T47D (cell line): ENCODE measurements at regions not wholly inside any gene's neighbourhood (a gene's known extent, or its start where the extent isn't known, plus 50 kb on each side); places are given as distances from the start of the nearest gene placed in this dataset.
"Not testable (repeated sequence)": the region's sequence is repeated elsewhere in the genome, so short reads cannot be mapped to it uniquely, and the experiment has no call there.

ENCODE experiments used
- DNase-seq, 2 experiments: peaks; one replicate each; pipeline versions ENCODE4 v3.0.0 to v3.0.0-alpha.2; 2011 to 2012; ENCODE audit warnings: low read depth in 1 of 2, low spot score in 1 of 2
- JUND ChIP-seq: IDR thresholded peaks from 2 replicates; pipeline ENCODE4 v1.6.1; 2012; ENCODE audit warnings: low read depth
- in situ Hi-C: cut with HindIII; loops from 2 replicates; pipeline ENCODE4 v1.10.0; 2016; ENCODE audit warnings: low sequenced_read_pairs, low pct_unique_long_range_greater_than_20kb

DNA sequence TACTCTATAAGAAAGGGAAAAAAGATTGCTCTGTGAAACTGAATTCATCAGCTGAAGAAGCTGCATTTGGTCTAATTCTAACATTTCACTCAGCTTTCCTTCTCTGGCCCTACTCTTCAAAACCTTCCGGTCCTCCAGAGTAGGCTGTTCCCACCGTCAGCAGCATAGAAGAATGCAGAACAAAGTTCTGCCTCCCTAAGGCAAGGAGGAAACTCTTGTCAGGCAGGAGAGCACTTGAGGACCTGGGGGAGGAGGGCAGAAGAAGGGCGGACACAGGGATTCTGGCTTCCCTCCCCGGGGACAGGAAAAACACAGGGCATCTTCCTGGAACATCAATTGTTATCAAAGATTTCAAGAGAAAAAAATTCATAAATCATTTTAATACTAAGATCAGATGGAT, 69.2 kb upstream of the SHB start:
- DNase-seq = no peak
- no peak for TF ChIP-seq JUND
- in situ Hi-C loops = no loop called here

DNA sequence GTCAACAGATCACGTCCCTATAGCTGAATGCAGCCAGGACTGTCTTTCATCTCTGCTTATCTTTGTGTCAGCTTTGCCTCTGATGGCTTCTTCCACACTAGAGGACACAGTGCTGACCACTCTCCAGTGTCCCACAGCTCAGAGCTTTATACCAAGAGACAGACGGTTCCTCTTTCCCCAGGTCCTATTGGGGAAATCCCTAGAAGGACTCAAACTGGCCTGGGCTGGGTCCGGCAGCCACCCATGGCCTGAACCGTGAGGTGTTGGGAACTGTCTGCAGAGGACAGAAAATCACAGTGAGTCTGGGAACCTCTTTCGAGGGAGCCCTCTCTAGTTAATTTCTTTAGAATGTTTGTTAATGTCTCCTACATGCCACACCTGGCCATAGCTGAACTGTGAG, 68.3 kb upstream of the SHB start:
- TF ChIP-seq JUND = no peak
- in situ Hi-C loops = no loop called here

GRCh38 chr9:38136386-38136785, 67.4 kb upstream of the SHB start:
- no peak for TF ChIP-seq JUND
- no peak for DNase-seq
- in situ Hi-C loops = no loop called here

More for the DNA sequence above, 68.3 kb upstream of the SHB start:
- DNase-seq = no peak

GRCh38 chr9:38134611-38135237, 65.7 kb upstream of the SHB start:
- TF ChIP-seq JUND = no peak
- no peak for DNase-seq
- in situ Hi-C loops = no loop called here

DNA sequence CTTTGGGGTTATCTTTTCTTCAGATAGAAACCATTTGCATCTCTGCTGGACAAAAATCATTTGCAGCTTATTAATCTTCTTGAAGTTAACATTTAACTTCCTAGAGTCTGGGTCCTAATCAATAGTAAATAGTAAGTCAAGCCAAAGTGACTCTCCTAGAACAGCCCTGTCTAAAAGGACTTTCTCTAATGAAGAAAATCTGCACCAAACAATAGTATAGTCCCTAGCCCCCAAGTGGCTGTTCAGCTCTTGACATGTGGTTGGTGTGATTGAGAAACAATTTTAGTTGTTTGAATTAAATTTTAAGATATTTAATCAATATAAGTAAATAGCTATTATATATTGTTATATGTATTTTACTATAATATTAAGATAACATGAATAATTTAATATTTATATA, 64.6 kb upstream of the SHB start:
- in situ Hi-C loops = no loop called here
- TF ChIP-seq JUND = no peak
- DNase-seq = no peak

DNA sequence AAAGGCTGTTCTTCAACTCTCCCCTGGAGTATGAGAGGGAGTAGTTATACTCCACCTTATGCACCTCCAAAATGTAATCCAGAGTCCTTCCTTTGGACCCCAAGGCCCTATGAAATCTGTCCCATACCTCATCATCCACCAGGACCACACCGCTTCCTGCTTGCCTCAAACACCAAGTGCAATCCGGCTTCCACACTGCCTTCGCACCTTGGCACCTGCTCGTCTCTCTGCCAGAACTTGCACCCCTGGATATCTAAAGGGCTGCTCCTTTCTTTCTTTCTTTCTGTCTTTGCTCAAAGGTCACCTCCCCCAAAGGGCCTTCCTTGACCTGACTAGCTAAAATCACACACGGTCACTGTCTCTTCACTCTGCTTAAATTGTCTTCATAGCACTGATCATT, 63.9 kb upstream of the SHB start:
- in situ Hi-C loops = no loop called here
- no peak for TF ChIP-seq JUND

DNA sequence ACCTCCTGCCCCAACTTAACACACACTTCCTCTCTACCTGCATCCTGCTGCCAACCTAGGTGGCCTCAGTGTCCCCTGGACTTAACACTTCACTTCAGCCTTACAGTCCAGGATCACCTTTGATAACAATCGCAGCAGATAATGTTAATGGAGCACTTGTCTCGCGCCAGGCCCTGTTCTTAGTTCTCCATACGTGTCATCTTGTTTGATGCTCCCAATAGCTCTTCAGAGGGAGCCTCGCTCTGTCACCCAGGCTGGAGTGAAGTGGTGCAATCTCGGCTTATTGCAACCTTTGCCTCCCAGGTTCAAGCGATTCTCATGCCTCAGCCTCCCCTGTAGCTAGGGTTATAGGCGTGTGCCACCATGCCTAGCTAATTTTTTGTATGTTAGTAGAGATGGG, 62.7 kb upstream of the SHB start:
- in situ Hi-C loops = no loop called here
- no peak for TF ChIP-seq JUND
- DNase-seq = no peak

More for the DNA sequence above, 63.9 kb upstream of the SHB start:
- no peak for DNase-seq

DNA sequence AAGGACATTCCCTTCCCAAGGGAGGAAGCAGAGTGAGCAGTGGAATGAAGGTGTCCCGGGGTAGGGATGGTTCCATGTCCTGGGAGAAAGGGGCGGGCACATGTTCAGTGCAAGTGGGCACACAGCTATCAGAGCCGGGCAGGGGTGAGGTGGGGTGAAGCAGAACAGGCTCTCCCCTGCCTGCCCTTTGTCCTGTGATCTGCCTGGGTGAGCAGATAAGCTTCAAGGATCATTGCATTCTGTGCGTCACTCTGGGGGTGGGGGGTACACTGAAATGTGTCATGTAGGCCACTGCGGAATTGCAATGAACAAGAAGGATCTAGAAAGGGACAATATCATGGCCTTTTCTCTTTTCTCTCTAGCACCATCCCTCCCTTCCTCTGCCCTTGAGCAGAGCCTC, 61.7 kb upstream of the SHB start:
- in situ Hi-C loops = no loop called here
- no peak for DNase-seq
- TF ChIP-seq JUND = no peak

- in situ Hi-C loops = no loop called here
Measured at GRCh38 chr9:38129366-38129765, 60.3 kb upstream of the SHB start.

GRCh38 chr9:38128752-38129270, 59.8 kb upstream of the SHB start:
- TF ChIP-seq JUND = no peak

More at GRCh38 chr9:38129366-38129765, 60.3 kb upstream of the SHB start:
- no peak for TF ChIP-seq JUND
- DNase-seq = no peak

DNA sequence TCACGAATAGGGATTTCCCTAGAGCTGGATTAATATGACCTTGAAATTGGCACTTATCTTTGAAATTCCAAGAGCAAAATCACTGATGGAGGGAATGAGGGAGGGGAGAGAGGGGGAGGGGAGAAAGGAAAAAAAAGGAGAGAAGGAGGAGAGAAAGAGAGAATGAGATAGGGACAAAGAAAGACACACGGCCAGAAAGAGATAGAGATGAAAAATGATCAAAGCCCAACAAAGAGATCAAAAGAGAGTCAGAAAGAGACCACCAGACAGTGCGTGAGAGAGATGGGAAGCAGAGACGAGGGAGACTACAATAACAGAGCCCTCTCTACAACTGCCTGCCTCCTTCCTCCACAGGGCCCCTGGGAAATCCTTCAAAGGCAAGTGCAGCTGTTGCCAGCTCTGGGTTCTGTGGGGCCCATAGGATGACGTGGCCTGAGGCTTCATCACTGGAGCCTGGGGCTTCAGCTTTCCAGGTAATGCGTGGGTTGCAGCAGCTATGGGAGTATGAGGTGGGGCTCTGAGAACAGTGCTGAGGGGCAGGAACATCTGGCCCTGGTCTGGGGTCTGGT, 58.3 kb upstream of the SHB start:
- in situ Hi-C loops = no loop called here
- no peak for DNase-seq

More at GRCh38 chr9:38128752-38129270, 59.8 kb upstream of the SHB start:
- no peak for DNase-seq
- in situ Hi-C loops = no loop called here

GRCh38 chr9:38126730-38127129, 57.7 kb upstream of the SHB start:
- no peak for DNase-seq

More for the DNA sequence above, 58.3 kb upstream of the SHB start:
- no peak for TF ChIP-seq JUND

DNA sequence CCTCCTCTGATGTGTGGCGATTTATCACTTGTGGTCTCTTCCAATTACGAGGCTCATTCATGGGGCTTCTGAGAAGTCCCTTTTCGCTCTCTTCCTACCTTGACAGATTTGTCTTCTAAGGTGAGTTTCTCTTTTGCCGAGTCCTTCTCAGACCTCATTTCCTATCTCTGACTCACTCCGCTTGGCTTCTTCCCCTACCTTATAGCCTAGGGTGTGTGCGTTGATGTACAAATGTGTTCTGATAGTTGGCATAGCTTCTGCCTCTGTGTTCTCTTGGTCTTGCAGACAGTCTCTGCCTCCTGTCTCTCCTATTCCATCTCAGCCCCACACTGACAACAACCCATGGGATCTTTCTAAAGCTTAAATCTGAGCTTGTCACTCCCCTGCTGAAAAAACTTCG, 56.9 kb upstream of the SHB start:
- in situ Hi-C loops = no loop called here
- no peak for TF ChIP-seq JUND
- DNase-seq = no peak

More at GRCh38 chr9:38126730-38127129, 57.7 kb upstream of the SHB start:
- no peak for TF ChIP-seq JUND
- in situ Hi-C loops = no loop called here

DNA sequence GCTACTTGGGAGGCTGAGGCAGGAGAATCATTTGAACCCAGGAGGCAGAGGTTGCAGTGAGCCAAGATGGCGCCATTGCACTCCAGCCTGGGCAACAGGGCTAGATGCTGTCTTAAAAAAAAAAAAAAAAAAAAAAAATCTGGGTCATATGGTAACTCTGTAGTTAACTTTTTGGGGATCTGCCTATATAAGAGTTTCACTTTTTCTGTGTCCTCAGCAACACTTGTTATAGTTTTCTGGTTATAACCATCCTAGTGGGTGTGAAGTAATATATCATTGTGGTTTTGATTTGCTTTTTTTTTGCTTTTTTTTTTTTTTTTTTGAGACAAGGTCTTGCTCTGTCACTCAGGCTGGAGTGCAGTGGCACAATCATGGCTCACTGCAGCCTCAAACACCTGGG, 54.3 kb upstream of the SHB start:
- in situ Hi-C loops, DNase-seq: not testable (repeated sequence)
